ENCODE measurements at regions not wholly inside any gene's neighbourhood (a gene's known extent, or its start where the extent isn't known, plus 50 kb on each side); places are given as distances from the start of the nearest gene placed in this dataset.

- DNase-seq, result no peak
These were observed 85.3 kb upstream of the GALNT2 start for GRCh38 chr1:229981736-229982135.

GRCh38 chr1:229984310-229984991, 82.6 kb upstream of the GALNT2 start:
- DNase-seq, result no peak

GRCh38 chr1:229984992-229985612, 81.9 kb upstream of the GALNT2 start:
- DNase-seq, result no peak

DNA sequence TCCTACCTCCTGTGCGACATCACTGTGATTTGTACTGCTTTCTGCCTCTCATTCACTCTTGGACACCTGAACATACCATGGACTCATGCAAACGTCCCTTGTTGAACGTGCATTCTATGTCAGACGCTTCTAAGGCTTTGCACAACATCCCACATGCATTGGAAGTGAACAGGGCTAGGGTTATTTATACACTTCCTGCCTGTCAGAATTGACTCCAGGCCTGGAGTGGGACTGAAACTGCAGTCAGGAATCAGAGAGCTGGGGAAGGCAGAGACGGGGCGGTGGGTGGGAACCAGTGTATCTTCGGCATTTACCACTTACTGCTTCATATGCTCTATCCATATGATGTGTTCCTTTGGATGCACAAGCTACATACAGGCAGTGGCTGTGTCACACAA, 81.4 kb upstream of the GALNT2 start:
- no peak for DNase-seq

- DNase-seq, result peak; percentile 13
These were observed 80.2 kb upstream of the GALNT2 start for GRCh38 chr1:229986737-229987337.

DNA sequence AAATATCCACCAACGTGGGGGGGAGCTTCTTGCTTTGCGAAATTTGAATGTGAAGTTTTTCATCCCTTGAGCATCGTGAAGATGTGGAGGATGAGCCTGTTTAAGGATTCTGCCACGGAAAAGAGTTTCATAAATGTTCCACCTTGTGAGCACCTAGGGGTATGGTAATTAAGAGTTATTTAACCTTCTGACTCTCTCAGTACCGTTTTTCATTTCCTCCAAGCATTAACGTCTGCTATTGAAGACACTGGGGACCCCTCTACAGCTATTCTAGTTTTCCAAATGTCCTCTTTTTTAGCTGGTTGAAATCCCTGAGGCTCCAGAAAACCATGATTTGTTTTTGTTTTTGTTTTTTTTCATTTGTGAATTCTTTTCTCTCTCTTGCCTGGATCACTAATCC, 79.1 kb upstream of the GALNT2 start:
- no peak for DNase-seq

DNA sequence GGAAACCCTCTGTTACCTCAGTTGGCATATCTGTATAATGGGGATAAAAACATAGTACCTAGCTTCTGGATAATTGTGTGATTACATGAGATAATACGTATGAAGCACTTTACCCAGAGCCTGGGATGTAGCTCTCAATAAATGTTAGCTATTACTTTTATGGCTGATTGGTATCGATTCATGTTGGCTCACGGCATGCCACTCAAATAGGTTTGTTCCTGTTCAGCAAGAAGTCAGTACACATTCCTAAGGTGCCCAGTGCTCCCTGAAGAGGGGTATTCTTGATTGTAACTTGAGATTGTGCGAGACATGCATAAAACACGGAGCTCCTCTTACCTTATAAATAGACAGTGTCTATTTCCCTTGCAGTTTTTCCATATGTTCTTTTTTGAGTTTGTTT, 78.5 kb upstream of the GALNT2 start:
- DNase-seq, result no peak

GRCh38 chr1:229989591-229990248, 77.3 kb upstream of the GALNT2 start:
- DNase-seq, result no peak

- DNase-seq, result no peak
These were observed 76.7 kb upstream of the GALNT2 start for GRCh38 chr1:229990326-229990725.

- peak; percentile 66 for DNase-seq
These were observed 75.9 kb upstream of the GALNT2 start for GRCh38 chr1:229991104-229991513.

DNA sequence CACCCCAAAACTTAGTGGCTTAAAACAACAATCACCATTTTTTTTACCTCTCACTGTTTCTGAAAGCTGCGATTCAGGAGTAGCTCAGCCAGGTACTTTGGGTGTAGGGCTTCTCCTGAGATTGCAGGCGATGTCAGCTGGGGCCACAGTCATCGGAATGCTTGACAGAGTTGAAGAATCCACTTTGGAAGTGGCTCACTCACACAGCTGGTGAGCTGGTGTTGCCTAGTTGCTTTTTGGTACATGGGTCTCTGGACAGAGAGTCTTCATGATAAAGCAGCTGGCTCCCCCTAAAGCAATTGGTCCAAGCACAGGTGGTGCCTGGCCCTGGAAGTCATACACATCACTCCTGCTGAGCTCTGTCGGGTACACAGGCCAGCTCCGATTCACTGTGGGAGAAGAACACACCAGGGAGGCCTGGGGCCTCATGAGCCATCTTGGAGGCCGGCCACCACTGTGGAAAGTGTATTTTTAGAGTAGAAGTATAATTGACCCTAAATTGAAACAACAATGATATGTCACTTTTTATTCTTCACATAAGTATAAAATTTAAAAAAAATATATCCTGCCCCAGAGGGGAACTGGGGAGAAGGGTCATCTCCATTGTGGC, 75.2 kb upstream of the GALNT2 start:
- DNase-seq, result peak; percentile 17

GRCh38 chr1:229993060-229993459, 74.0 kb upstream of the GALNT2 start:
- DNase-seq, result no peak

DNA sequence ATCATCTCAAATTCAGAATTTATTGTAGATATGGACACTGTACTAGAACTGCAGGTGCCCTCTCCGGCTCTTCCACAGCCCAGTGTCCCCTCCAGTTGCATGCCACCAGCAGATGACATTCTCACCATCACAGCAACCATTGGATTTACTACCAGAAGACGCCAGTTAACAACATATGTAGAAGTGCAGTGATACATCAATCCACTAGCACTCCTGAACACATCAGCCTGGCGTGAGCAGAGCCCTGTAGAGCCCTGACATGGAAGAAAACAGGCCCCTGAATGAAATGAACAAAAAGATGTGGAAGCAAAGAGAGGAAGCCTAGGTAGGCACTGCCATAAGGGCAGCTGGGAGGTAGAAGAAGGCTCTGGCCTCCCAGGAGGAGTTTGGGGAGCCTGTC, 73.1 kb upstream of the GALNT2 start:
- DNase-seq, result no peak

- DNase-seq, result no peak
These were observed 67.9 kb upstream of the GALNT2 start for GRCh38 chr1:229999004-229999670.

DNA sequence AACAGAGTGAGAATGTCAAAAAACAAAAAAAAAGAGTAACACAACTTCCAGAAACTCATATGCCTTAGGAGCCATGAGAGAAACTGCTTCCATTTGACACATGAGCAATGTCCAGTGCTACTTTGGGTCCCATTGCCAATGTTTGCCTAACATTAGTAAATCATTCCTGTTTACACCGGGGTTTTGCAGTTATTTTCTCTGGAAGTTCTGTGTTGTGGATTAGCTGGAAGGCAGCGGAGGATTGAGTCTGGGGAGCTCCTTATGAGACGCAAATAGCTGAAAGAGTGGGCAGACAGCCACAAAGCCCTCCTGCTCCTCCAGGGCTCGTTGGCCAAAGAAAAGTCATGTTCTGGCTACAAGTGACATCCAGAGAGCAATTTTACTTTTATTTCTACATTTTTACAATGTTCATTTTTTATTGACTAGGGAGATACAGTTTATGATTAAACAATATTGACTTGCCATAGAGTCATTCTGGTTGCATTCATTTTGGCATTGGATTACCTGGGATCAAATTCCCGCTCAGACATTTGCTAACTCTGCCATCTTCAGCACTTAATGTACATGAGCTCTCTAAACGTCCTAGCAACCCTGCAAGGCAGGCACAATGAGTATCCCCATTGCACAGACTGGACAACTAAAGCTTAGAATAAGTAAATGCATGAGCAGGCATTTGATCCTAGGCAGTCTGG, 66.4 kb upstream of the GALNT2 start:
- peak; percentile 10 for DNase-seq

DNA sequence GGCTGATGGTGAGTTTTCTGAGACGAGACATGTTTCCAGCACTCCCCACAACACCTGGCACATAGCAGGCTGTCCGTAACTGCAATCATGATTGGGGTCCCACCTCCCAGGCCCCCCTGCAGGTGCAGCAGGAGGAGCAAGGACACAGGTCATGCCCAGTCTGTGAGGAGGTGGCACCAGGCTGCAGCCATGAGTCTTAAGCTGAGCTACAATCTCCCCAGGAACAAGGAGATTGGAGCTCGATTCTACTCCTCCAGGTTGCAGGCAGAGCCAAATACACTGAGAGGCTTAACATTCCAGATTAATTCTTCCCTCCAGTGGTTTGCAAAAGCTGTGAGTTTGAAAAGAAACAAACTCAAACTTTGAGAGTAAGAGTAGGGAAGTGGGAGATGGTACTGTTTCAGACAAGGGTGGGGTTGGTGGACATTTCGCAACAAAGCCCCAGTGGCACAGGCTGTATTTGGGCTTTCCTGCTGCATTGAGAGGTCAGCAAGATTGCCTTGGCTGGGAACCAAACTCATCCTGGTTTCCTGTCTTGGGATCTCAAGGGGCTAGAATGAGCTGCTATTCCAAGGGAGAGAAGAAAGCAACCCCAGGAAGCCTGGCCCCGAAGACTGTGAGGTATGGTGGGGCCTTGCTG, 64.8 kb upstream of the GALNT2 start:
- DNase-seq, result peak; percentile 35

GRCh38 chr1:230003409-230003808, 63.6 kb upstream of the GALNT2 start:
- no peak for DNase-seq

GRCh38 chr1:230005040-230005439, 62.0 kb upstream of the GALNT2 start:
- peak; percentile 66 for DNase-seq

DNA sequence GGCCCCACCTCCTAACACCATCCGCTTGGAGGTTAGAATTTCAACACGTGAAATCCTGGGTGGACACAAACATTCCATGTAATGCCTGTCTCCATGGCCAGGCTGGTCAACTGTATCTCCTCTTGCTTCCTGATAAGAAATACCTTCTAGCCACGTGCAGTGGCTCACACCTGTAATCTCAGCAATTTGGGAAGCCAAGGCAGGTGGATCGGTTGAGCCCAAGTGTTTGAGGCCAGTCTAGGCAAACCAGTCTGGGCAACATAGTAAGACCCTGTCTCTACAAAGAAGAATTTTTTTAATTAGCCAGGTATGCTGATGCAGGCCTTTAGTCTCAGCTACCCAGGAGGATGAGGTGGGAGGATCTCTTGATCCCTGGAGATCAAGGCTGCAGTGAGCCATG, 58.3 kb upstream of the GALNT2 start:
- DNase-seq, result no peak

- no peak for DNase-seq
These were observed 57.3 kb upstream of the GALNT2 start for GRCh38 chr1:230009611-230010313.

All from NCI-H82 (cell line).